GM12878 (cell line): ENCODE measurements at regions not wholly inside any gene's neighbourhood (a gene's known extent, or its start where the extent isn't known, plus 50 kb on each side); places are given as distances from the start of the nearest gene placed in this dataset.

Source experiments
- ATAC-seq: fragments of 200-7000 bp; cut with Tn5 transposase; 3 replicates; pipeline ENCODE4 v1.9.1; 2020; ENCODE audit warnings: mild to moderate bottlenecking, moderate library complexity
- BruUV-seq: library from RNA; stranded (reverse); fragments of 400-500 nt; replicated peaks from 2 replicates; lab custom pipeline; 2021; lab: Mats Ljungman, UMichigan
- CTCF ChIA-PET: fragments of 300-600 bp; sonication (Branson Sonifier 250); formaldehyde crosslinking; extraction: SDS; loops from one replicate; lab custom pipeline; 2021; ENCODE audit warnings: inconsistent platforms; lab: Yijun Ruan, JAX
- POLR2A ChIA-PET: fragments of 350-600 bp; formaldehyde crosslinking; extraction: SDS; loops from one replicate; lab custom pipeline; 2021; ENCODE audit warnings: inconsistent platforms; lab: Charles Lee
- RAD21 ChIA-PET: fragments of 300-600 bp; sonication (Branson Sonifier 250); formaldehyde crosslinking; loops from one replicate; lab custom pipeline; 2023; ENCODE audit warnings: antibody characterized with exemption; ENCODE audit not compliant: unreplicated experiment; lab: Charles Lee
- SMC1A ChIA-PET: fragments of 300-600 bp; sonication (Branson Sonifier 250); formaldehyde crosslinking; loops from one replicate; lab custom pipeline; 2023; ENCODE audit not compliant: unreplicated experiment, uncharacterized antibody; lab: Charles Lee
- DNase-seq: peaks from one replicate; pipeline ENCODE4 v3.0.0-alpha.2; 2011; ENCODE audit warnings: low read depth, low spot score
- FAIRE-seq: peaks from 3 replicates; lab custom pipeline; 2011; peaks lifted over from hg19 to GRCh38; lab: Jason Lieb, UNC
- H2AFZ ChIP-seq: 2 replicates; pipeline ENCODE4 v1.6.0; 2011; ENCODE audit warnings: low read depth, low read length, control low read depth; ENCODE audit not compliant: control insufficient read depth
- H3K27ac ChIP-seq: 2 replicates; pipeline ENCODE4 v1.5.1; 2011; ENCODE audit warnings: control low read depth; ENCODE audit not compliant: control insufficient read depth, insufficient read depth
- H3K27me3 ChIP-seq, 2 experiments: replicated peaks in 1 of 2; 2 replicates each; pipeline versions ENCODE4 v1.6.0 to v1.6.1; 2011; ENCODE audit warnings: low read length in 1 of 2; ENCODE audit not compliant: control insufficient read depth in 2 of 2, insufficient read depth in 2 of 2
- H3K36me3 ChIP-seq, 2 experiments: 2 replicates each; pipeline ENCODE4 v1.5.1; 2011; ENCODE audit warnings: low read length in 1 of 2; ENCODE audit not compliant: control insufficient read depth in 2 of 2, insufficient read depth in 2 of 2
- H3K4me1 ChIP-seq: 2 replicates; pipeline ENCODE4 v1.6.1; 2011; ENCODE audit warnings: mild to moderate bottlenecking, low read length, moderate library complexity, mixed read lengths; ENCODE audit not compliant: control insufficient read depth, insufficient read depth
- H3K4me2 ChIP-seq: 2 replicates; pipeline ENCODE4 v1.6.0; 2011; ENCODE audit warnings: control low read depth; ENCODE audit not compliant: control insufficient read depth, insufficient read depth
- H3K4me3 ChIP-seq: fragments of 200-600 bp; sonication (generic); 2 replicates; pipeline ENCODE4 v1.5.1; 2016
- H3K79me2 ChIP-seq: 2 replicates; pipeline ENCODE4 v1.6.0; 2011; ENCODE audit warnings: low read length; ENCODE audit not compliant: control insufficient read depth, insufficient read depth
- H3K9ac ChIP-seq: 2 replicates; pipeline ENCODE4 v1.8.0; 2011; ENCODE audit warnings: low read length, control low read depth, mixed read lengths; ENCODE audit not compliant: control insufficient read depth, insufficient read depth
- H3K9me3 ChIP-seq: replicated peaks from 3 replicates; pipeline ENCODE4 v1.5.1; 2011; ENCODE audit warnings: mild to moderate bottlenecking, low read length; ENCODE audit not compliant: control insufficient read depth, insufficient read depth
- H4K20me1 ChIP-seq: 2 replicates; pipeline ENCODE4 v1.6.0; 2011; ENCODE audit not compliant: control insufficient read depth, insufficient read depth
- ATF2 ChIP-seq: IDR thresholded peaks from 2 replicates; pipeline ENCODE4 v1.6.1; 2012; ENCODE audit warnings: low read length, inconsistent platforms
- CBX5 ChIP-seq: sonication (generic); IDR thresholded peaks from 2 replicates; pipeline ENCODE4 v1.6.1; 2016; ENCODE audit warnings: low read depth, moderate library complexity, mild to moderate bottlenecking, inconsistent platforms
- CHD2 ChIP-seq: IDR thresholded peaks from 2 replicates; pipeline ENCODE4 v1.6.1; 2011; ENCODE audit warnings: low read depth, low read length, improper control_type of control experiment, borderline replicate concordance
- EZH2 ChIP-seq: IDR thresholded peaks from 2 replicates; pipeline ENCODE4 v1.6.1; 2012; ENCODE audit warnings: low read depth, mild to moderate bottlenecking, control low read depth, inconsistent platforms, low read length, borderline replicate concordance; ENCODE audit not compliant: control insufficient read depth
- GABPA ChIP-seq: IDR thresholded peaks from 2 replicates; pipeline ENCODE4 v1.6.1; 2014; ENCODE audit warnings: antibody characterized with exemption, low read depth, mild to moderate bottlenecking, inconsistent platforms
- HDAC2 ChIP-seq: fragments of 200-600 bp; sonication (generic); IDR thresholded peaks from 2 replicates; pipeline ENCODE4 v1.6.1; 2017
- HDAC6 ChIP-seq: fragments of 200-600 bp; sonication (generic); IDR thresholded peaks from one replicate; pipeline ENCODE4 v1.8.0; 2017; ENCODE audit warnings: antibody characterized with exemption; ENCODE audit not compliant: unreplicated experiment
- IRF4 ChIP-seq: IDR thresholded peaks from 2 replicates; pipeline ENCODE4 v1.6.1; 2011; ENCODE audit warnings: low read depth, low read length
- PKNOX1 ChIP-seq: fragments of 450-650 bp; IDR thresholded peaks from 2 replicates; pipeline ENCODE4 v1.6.1; 2016; ENCODE audit warnings: mild to moderate bottlenecking
- POLR2AphosphoS5 ChIP-seq: IDR thresholded peaks from 2 replicates; pipeline ENCODE4 v1.6.1; 2011; ENCODE audit warnings: mild to moderate bottlenecking, low read length, inconsistent platforms
- RCOR1 ChIP-seq: conservative IDR thresholded peaks from 2 replicates; pipeline ENCODE4 v1.6.1; 2012; ENCODE audit warnings: low read depth, low read length, improper control_type of control experiment
- RFX5 ChIP-seq: IDR thresholded peaks from 2 replicates; pipeline ENCODE4 v1.6.1; 2011; ENCODE audit warnings: low read depth, low read length, improper control_type of control experiment
- SMAD1 ChIP-seq: fragments of 450-650 bp; IDR thresholded peaks from 2 replicates; pipeline ENCODE4 v1.6.1; 2018; ENCODE audit warnings: mild to moderate bottlenecking, low read depth; ENCODE audit not compliant: partially characterized antibody
- SP1 ChIP-seq: IDR thresholded peaks from one replicate; pipeline ENCODE4 v1.6.1; 2011; ENCODE audit warnings: low read depth, low read length
- WGBS: methylation state at CpG from one replicate; pipeline ENCODE4 v1.1.6; 2016; ENCODE audit warnings: low lambda C conversion rate; ENCODE audit not compliant: insufficient replicate concordance, insufficient coverage; ENCODE audit errors: missing lambda C conversion rate; 5-methylcytosine and 5-hydroxymethylcytosine counted together
- in situ Hi-C: fragments of 300-500 bp; cut with MboI; formaldehyde crosslinking; loops from 9 replicates; pipeline ENCODE4 v1.14.3; 2018; ENCODE audit warnings: mixed read lengths
- intact Hi-C: fragments of 100-400 bp; cut with micrococcal nuclease; formaldehyde crosslinking; loops from one replicate; pipeline ENCODE4 v1.14.2; 2022; ENCODE audit not compliant: unreplicated experiment
- TF ChIP-seq, protein P1 (sequence below): fragments of 450-650 bp; IDR thresholded peaks from 2 replicates; pipeline ENCODE4 v1.6.1; 2017; ENCODE audit warnings: borderline replicate concordance

DNA sequence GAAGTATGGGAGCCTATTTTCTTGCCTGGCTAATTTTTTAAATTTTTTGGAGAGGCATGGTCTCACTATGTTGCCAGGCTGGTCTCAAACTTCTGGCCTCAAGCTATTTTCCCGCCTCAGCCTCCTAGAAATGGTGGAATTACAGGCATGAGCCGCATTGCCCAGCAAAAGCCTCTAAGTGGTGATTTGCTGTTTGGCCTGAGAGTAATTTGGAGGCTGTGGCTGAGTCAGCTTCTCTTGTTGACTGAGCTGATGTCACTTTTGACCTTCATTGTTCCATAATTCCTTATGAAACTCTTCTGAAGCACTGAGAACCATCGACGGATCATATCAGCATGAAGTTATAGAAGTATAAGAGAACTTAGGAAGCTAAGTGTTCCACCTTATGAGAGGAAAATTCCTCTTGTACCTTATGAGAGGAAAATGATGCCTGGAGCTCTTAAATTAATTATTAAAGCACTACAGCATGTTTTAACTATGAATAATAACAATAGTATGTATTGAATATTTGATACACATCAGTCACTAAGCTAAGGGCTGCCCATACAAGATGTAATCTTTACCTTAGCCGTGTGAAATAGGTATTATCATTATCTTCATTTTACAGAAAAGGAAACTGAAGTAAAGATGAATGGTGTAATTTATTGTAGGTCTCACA, 220.8 kb upstream of the MON1B start:
- Histone ChIP-seq H3K36me3 (no peaks in the 10 kb centered on the region), H3K4me1 (no peaks in the 10 kb centered on the region), H3K9ac (no peak overlapping the region), H4K20me1 (no peaks in the 10 kb centered on the region), H3K9me3 (no peaks in the 10 kb centered on the region), H3K4me3 (no peak overlapping the region), H3K27ac (no peak overlapping the region), H3K4me2 (no peak overlapping the region), H3K79me2 (no peaks in the 10 kb centered on the region), H2AFZ (no peak overlapping the region), H3K27me3 (no peaks in the 10 kb centered on the region)
- CTCF ChIA-PET = interaction anchor here (1.0 kb wide), 1 partner anchor 9 kb away, joined by 4 read pairs; no protein-coding TSS in a partner anchor
- no TSS peak for BruUV-seq
- FAIRE-seq (no peak), DNase-seq (no peak), ATAC-seq (no peak)
- intact Hi-C loops = no loop called here
- in situ Hi-C loops = no loop called here
- POLR2A ChIA-PET = no interaction called here
- RAD21 ChIA-PET = no interaction called here
- TF ChIP-seq RCOR1 = no peak
- TF ChIP-seq RFX5 = no peak
- no peak for TF ChIP-seq HDAC2
- no peak for TF ChIP-seq POLR2AphosphoS5
- 20% methylated on average over 5 of the region's 5 CpGs for WGBS
- SMC1A ChIA-PET = interaction anchor here (0.6 to 2.1 kb wide), 4 partner anchors 10 to 302 kb away, joined by 3 to 4 read pairs (median 3); no protein-coding TSS in a partner anchor

GRCh38 chr16:76970745-76971099, 220.3 kb upstream of the MON1B start:
- Histone ChIP-seq H3K79me2 (no peaks in the 10 kb centered on the region), H3K27me3 (no peaks in the 10 kb centered on the region), H3K9me3 (no peaks in the 10 kb centered on the region), H4K20me1 (no peaks in the 10 kb centered on the region), H3K9ac (no peak overlapping the region), H3K4me1 (no peaks in the 10 kb centered on the region), H2AFZ (no peak overlapping the region), H3K27ac (no peak overlapping the region), H3K4me2 (no peak overlapping the region), H3K36me3 (no peaks in the 10 kb centered on the region), H3K4me3 (no peak overlapping the region)
- WGBS = 5% methylated on average over 1 of the region's 1 CpG
- ChIA-PET POLR2A (no interaction called here), RAD21 (no interaction called here), SMC1A (interaction anchor here (1.6 to 2.1 kb wide), 2 partner anchors 9 to 78 kb away, joined by 3 to 4 read pairs; no protein-coding TSS in a partner anchor), CTCF (interaction anchor here (1.0 kb wide), 1 partner anchor 10 kb away, joined by 4 read pairs; no protein-coding TSS in a partner anchor)
- intact Hi-C loops (no loop called here), in situ Hi-C loops (no loop called here)
- ATAC-seq (no peak), FAIRE-seq (no peak), DNase-seq (no peak)
- no TSS peak for BruUV-seq
- TF ChIP-seq CBX5 = no peak
- TF ChIP-seq ATF2 = no peak
- no peak for TF ChIP-seq EZH2
- no peak for TF ChIP-seq HDAC6
- no peak for TF ChIP-seq GABPA
- no peak for TF ChIP-seq SP1
- TF ChIP-seq, protein P1, sequence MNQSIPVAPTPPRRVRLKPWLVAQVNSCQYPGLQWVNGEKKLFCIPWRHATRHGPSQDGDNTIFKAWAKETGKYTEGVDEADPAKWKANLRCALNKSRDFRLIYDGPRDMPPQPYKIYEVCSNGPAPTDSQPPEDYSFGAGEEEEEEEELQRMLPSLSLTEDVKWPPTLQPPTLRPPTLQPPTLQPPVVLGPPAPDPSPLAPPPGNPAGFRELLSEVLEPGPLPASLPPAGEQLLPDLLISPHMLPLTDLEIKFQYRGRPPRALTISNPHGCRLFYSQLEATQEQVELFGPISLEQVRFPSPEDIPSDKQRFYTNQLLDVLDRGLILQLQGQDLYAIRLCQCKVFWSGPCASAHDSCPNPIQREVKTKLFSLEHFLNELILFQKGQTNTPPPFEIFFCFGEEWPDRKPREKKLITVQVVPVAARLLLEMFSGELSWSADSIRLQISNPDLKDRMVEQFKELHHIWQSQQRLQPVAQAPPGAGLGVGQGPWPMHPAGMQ = no peak
- TF ChIP-seq POLR2AphosphoS5 = no peak
- no peak for TF ChIP-seq SMAD1
- no peak for TF ChIP-seq IRF4
- TF ChIP-seq CHD2 = no peak
- TF ChIP-seq PKNOX1 = no peak
